ENCODE measurements at regions not wholly inside any gene's neighbourhood (a gene's known extent, or its start where the extent isn't known, plus 50 kb on each side); places are given as distances from the start of the nearest gene placed in this dataset.

- H3K4me3 ChIP-seq (ENCODE audit: low read depth, low read length), result no peak overlapping the region
- no peak for TF ChIP-seq CTCF (IDR thresholded peaks at IDR 0.05; ENCODE audit: insufficient read depth, low read depth, low read length, missing control alignments)
- no peak for DNase-seq (ENCODE audit: low read depth)
Observed at GRCh38 chr4:79625361-79625760, 217.3 kb upstream of the GK2 start.

- DNase-seq (ENCODE audit: low read depth), result no peak
- no peak overlapping the region for H3K4me3 ChIP-seq (ENCODE audit: low read depth, low read length)
- TF ChIP-seq CTCF (IDR thresholded peaks at IDR 0.05; ENCODE audit: insufficient read depth, low read depth, low read length, missing control alignments), result no peak
Observed at GRCh38 chr4:79623021-79623870, 215.2 kb upstream of the GK2 start.

- no peak for DNase-seq (ENCODE audit: low read depth)
- H3K4me3 ChIP-seq (ENCODE audit: low read depth, low read length), result no peak overlapping the region
- TF ChIP-seq CTCF (IDR thresholded peaks at IDR 0.05; ENCODE audit: insufficient read depth, low read depth, low read length, missing control alignments), result no peak
Observed at GRCh38 chr4:79621061-79621460, 213.0 kb upstream of the GK2 start.

- TF ChIP-seq CTCF (IDR thresholded peaks at IDR 0.05; ENCODE audit: insufficient read depth, low read depth, low read length, missing control alignments), result no peak
- DNase-seq (ENCODE audit: low read depth), result no peak
- H3K4me3 ChIP-seq (ENCODE audit: low read depth, low read length), result no peak overlapping the region
Observed at GRCh38 chr4:79620617-79621016, 212.6 kb upstream of the GK2 start.

- TF ChIP-seq CTCF (IDR thresholded peaks at IDR 0.05; ENCODE audit: insufficient read depth, low read depth, low read length, missing control alignments), result no peak
- no peak for DNase-seq (ENCODE audit: low read depth)
- no peak overlapping the region for H3K4me3 ChIP-seq (ENCODE audit: low read depth, low read length)
Observed at GRCh38 chr4:79613269-79613935, 205.4 kb upstream of the GK2 start.

- TF ChIP-seq CTCF (IDR thresholded peaks at IDR 0.05; ENCODE audit: insufficient read depth, low read depth, low read length, missing control alignments), result no peak
- DNase-seq (ENCODE audit: low read depth), result no peak
- no peak overlapping the region for H3K4me3 ChIP-seq (ENCODE audit: low read depth, low read length)
Observed at GRCh38 chr4:79611026-79611425, 203.0 kb upstream of the GK2 start.
